ENCODE measurements at regions not wholly inside any gene's neighbourhood (a gene's known extent, or its start where the extent isn't known, plus 50 kb on each side); places are given as distances from the start of the nearest gene placed in this dataset.
"Not testable (repeated sequence)": the region's sequence is repeated elsewhere in the genome, so short reads cannot be mapped to it uniquely, and the experiment has no call there.

- DNase-seq (ENCODE audit: low read depth), result no peak
These were observed 139.6 kb upstream of the EGLN3 start for GRCh38 chr14:34090451-34090850.

- DNase-seq (ENCODE audit: low read depth), result no peak
These were observed 138.0 kb upstream of the EGLN3 start for GRCh38 chr14:34088914-34089313.

GRCh38 chr14:34087571-34087970, 136.7 kb upstream of the EGLN3 start:
- DNase-seq (ENCODE audit: low read depth), result no peak

- no peak for DNase-seq (ENCODE audit: low read depth)
These were observed 135.4 kb upstream of the EGLN3 start for GRCh38 chr14:34086223-34086757.

- DNase-seq (ENCODE audit: low read depth), result no peak
These were observed 134.8 kb upstream of the EGLN3 start for GRCh38 chr14:34085695-34086094.

- no peak for DNase-seq (ENCODE audit: low read depth)
These were observed 130.8 kb upstream of the EGLN3 start for GRCh38 chr14:34081576-34082136.

- DNase-seq (ENCODE audit: low read depth), result no peak
These were observed 130.3 kb upstream of the EGLN3 start for GRCh38 chr14:34081101-34081575.

GRCh38 chr14:34079643-34080042, 128.8 kb upstream of the EGLN3 start:
- not testable (repeated sequence) for DNase-seq (ENCODE audit: low read depth)

- no peak for DNase-seq (ENCODE audit: low read depth)
These were observed 127.4 kb upstream of the EGLN3 start for GRCh38 chr14:34078117-34078743.

GRCh38 chr14:34075826-34076225, 125.0 kb upstream of the EGLN3 start:
- DNase-seq (ENCODE audit: low read depth), result no peak

GRCh38 chr14:34075042-34075744, 124.3 kb upstream of the EGLN3 start:
- no peak for DNase-seq (ENCODE audit: low read depth)

- no peak for DNase-seq (ENCODE audit: low read depth)
These were observed 122.0 kb upstream of the EGLN3 start for GRCh38 chr14:34072921-34073320.

GRCh38 chr14:34072401-34072800, 121.5 kb upstream of the EGLN3 start:
- no peak for DNase-seq (ENCODE audit: low read depth)

- DNase-seq (ENCODE audit: low read depth), result no peak
These were observed 120.1 kb upstream of the EGLN3 start for GRCh38 chr14:34070917-34071407.

- no peak for DNase-seq (ENCODE audit: low read depth)
These were observed 119.1 kb upstream of the EGLN3 start for GRCh38 chr14:34069854-34070582.

- no peak for DNase-seq (ENCODE audit: low read depth)
These were observed 116.7 kb upstream of the EGLN3 start for GRCh38 chr14:34067587-34067986.

GRCh38 chr14:34065690-34066391, 115.0 kb upstream of the EGLN3 start:
- no peak for DNase-seq (ENCODE audit: low read depth)

GRCh38 chr14:34065236-34065635, 114.4 kb upstream of the EGLN3 start:
- no peak for DNase-seq (ENCODE audit: low read depth)

- no peak for DNase-seq (ENCODE audit: low read depth)
These were observed 113.5 kb upstream of the EGLN3 start for GRCh38 chr14:34064349-34064748.

- DNase-seq (ENCODE audit: low read depth), result no peak
These were observed 112.7 kb upstream of the EGLN3 start for GRCh38 chr14:34063470-34064164.

- no peak for DNase-seq (ENCODE audit: low read depth)
These were observed 112.2 kb upstream of the EGLN3 start for GRCh38 chr14:34063042-34063441.
